ENCODE measurements at regions not wholly inside any gene's neighbourhood (a gene's known extent, or its start where the extent isn't known, plus 50 kb on each side); places are given as distances from the start of the nearest gene placed in this dataset.

DNA sequence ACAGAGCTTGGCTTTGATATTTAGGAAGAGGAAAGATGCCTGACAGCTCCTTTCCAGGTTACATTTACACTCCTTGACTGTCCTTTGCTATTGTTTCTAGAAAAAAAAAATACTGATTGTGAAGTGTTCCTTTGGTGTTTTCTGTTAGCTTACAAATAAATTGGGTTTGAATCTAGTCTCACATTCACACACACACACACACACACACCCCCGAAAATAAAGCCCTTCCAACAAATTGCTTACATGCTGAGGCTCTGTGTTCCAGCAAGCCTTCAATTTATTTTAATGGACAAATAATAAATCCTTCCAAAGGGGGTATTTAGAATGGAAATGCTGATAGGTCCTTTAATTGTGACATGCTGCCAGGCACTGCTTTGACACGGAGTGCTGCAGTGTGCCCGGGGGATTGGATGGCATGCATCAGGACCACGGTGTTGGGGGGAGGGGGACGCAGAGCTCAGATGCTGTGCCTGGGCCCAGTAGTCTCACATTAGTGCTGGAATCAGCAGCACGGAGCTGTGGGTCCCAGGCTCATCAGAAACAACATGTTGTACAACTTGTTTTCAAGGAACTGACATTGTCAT, 199.9 kb downstream of the CD83 start:
- intact Hi-C loops (cut with micrococcal nuclease) = loop anchor here (2.0 kb wide), 1 partner anchor 105 kb away; no protein-coding TSS in a partner anchor

DNA sequence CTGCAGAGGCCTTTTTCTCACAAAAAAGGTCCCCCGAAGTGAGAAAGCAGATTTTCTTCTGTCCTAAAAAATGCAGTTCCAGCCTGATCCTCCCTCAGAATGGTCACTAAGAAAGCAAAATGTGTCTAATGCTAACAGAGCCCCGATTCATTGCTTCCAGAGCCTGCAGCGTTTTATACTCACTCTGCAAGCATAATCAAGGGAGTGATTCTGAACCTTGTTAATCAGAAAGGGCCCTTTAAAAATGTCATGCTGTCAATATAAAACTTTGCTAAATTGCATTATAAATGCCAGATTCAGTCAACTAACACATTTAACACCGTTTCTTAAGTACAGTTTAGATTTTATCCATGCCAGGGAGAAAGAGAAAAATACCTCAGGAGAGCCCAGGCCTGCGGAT, 202.8 kb downstream of the CD83 start:
- intact Hi-C loops (cut with micrococcal nuclease) = no loop called here

DNA sequence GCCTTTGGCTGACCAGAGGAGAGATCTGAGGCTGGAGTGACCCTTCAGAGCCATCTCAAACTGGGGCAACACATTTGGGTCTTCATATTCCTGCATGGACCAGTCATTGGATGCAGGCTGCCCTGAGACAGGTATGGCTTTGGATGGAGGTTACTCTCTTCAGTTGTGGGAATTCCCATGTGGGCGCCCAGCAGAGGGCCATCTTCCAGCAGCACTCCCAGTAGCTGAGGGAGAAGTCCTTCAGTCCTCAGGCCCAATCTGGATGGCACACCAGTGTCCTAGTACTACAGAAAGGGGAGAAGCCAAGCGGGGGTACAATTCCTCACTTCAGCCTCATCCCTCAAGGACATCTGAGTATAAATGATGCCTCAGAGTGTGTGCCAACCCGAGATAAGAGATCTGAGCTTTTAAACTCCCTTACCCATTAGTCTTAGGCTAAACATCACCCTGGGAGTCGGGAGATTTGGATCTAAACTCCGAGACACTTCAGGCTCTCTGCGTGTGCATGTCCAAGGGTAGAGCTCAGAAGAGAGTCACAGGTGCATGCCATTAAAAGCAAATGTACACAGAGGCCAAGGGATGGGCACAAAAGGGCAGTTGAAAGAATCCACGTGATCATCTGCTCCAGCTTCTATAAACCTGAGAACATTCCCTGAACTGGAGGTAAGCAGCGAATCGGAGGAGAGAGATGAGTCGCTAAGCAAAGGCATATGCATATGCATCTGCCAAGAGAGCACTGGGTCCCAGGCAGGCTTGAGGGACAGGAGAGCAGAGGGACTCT, 204.6 kb downstream of the CD83 start:
- intact Hi-C loops (cut with micrococcal nuclease) = no loop called here

DNA sequence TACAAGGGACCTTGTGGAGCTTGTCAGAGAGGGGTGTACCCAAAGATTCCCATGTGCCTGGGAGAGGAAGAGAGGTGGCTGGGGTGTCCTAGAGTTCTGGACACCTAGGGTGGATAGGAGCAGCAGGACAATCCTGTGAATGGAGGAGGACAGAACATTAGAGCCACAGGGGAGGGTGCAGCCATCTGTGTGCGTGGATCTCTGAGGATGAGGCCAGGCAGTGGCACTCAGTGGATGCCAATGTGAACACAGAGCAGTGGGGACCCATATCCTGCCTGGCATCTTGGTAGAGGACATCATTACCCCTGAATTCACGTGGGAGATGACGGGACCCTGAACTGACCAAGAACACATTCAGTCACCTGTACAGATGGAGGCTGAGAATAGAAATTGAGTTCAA, 205.3 kb downstream of the CD83 start:
- intact Hi-C loops (cut with micrococcal nuclease) = no loop called here

DNA sequence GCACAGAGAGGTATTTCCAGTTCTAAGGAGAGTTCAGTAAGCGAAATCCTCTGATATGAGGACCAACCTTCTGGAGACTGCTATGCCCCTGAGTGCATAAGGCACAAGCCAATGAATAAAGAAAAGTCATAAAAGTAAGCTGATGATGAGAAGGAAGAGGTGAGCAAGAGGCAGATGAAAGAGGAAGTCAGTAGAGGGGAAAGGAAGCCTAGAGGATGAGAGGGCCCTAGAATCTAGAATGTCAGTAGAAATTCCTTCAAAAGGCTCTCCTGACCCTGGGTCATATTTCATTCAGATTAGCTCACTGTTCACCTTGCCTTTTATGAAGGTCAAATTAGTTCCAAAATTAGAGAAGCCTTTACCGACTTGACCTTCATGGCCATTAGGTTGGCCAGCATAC, 209.2 kb downstream of the CD83 start:
- intact Hi-C loops (cut with micrococcal nuclease) = no loop called here

DNA sequence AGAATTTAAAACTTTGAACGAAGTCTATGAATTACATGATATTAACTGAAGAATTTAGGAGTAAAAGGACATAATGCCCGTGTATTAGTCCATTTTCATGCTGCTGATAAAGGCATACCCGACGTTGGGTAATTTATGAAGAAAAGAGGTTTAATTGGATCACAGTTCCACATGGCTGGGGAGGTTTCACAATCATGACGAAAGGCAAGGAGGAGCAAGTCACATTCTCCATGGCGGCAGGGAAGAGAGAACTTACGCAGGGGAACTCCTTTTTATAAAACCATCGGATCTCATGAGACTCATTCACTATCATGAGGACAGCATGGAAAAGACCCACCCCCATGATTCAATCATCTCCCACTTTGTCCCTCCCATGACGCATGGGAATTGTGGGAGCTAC, 210.6 kb downstream of the CD83 start:
- intact Hi-C loops (cut with micrococcal nuclease) = no loop called here

DNA sequence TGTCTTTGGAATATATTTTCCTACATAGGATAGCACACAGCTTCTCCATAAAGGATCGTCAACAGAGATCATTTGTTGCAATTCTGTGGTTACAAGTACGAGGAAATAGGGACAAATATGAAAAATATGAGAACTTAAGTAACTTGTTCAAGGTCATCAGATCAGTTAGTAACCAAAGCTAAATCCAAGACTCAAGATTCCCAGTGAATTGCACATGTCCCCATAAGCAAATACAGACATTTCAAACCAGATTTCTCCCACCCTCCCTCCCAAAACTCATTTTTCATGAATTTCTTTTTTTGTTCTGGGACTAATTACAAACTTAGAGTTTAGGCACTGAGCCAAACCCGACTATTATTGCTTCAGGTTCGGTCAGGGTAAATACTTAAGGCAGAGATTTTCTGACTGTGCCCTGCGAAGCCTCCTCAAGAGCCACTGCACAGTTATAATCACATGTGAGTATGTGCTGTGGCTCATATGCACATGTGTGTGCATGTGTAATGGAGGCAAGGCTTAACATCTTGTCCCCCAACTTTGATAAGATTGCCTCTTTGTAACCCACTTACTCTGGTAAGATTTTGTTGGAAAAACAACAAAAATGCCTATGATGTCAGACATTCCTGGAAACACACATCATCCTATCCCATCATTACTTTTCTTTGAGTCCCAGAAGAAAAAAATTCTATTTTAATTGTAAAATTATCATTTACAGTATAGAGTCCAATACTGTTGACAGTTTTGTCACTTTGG, 216.2 kb downstream of the CD83 start:
- intact Hi-C loops (cut with micrococcal nuclease) = no loop called here

DNA sequence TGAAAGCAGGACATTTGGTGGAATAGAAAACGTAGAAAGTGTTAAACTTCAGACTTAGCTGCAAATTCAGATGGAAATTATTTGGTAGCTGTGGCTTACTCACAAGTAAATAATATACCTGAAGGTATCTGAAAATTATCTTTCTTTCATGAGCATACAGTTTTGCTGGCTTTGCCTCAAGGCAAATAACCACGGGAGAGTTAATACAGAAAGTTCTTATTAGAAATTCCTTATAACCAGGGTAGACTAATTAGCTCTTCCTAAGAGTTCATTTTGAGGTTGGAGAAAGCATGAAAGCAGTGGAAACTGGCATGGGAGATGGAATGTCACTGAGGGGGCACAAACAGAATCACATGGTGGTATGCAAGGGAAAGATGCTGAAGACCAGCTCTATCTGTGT, 217.5 kb downstream of the CD83 start:
- intact Hi-C loops (cut with micrococcal nuclease) = no loop called here

DNA sequence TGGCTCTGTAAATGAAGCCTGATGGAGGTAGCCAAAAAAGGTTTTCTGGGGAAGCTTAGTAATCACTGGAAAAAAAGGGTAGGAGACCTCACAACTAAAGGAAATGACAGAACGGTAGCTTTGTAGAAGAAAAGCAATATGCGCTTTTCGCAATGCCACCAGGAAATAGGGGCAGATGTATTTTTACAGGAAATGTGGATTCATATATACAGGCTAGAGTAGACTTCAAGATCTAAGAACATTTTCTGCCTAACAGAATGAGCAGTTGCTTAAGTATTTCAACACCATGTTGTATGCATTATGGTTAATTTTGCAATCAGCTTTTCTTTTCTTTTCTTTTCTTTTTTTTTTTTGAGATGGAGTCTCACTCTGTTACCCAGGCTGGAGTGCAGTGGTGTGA, 219.6 kb downstream of the CD83 start:
- intact Hi-C loops (cut with micrococcal nuclease) = no loop called here

DNA sequence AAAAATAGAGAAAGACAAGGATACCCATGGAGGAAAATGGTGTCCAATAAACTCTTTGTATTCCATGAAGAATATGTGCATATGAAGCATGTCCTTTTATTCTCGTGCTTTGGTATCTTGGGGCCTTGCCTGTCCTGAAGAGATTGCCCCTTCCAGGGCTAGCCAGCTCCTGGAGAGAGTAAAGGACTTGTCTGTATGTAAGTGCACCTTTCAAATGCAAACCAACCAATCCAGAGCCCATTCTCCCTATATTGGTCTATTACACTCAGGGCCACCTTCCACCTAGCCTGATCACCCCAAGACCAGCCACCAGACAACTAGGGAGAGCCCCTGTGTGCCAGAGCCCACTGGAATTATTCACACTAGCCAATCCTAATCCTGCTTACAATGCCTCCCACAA, 221.6 kb downstream of the CD83 start:
- intact Hi-C loops (cut with micrococcal nuclease) = no loop called here

DNA sequence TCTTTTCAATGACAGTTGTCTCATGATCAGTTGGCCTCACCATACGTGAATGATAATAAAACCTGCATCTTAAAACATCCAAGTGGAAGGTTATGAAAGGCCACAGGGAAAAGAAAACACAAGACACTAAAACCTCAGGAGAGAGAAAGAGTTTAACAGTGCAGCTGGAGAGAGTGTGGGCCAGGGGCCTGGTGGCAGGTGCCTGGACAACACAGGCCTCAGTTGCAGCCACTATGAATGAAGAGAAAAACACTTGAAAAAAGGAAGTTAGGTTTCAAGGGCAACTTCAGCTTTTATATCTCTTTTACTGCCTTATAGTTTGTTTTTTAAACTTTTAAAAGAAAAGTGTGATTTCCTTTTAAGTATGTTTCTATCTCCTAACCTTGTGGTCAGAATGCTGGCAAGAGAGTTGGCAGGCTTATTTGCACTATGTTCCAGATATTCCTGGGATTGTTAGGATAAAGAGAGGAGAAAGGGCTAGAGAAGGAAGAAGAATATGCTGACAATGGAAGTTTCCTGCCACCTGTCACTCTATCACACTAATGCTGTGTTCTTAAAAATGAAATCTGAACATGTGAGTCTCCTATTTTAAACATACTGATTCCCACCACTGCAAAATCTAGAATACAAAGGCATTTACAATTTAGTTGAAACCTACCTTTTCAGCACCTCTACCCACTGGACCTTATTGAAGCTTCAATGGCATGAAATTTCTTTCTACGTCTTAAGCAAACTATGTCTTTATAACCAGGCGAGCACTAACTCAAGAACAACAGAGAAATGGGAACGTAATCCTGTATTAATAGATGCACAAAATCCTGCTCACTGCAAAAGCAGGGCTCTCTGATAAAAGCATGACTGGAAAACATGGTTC, 222.4 kb downstream of the CD83 start:
- intact Hi-C loops (cut with micrococcal nuclease) = no loop called here

DNA sequence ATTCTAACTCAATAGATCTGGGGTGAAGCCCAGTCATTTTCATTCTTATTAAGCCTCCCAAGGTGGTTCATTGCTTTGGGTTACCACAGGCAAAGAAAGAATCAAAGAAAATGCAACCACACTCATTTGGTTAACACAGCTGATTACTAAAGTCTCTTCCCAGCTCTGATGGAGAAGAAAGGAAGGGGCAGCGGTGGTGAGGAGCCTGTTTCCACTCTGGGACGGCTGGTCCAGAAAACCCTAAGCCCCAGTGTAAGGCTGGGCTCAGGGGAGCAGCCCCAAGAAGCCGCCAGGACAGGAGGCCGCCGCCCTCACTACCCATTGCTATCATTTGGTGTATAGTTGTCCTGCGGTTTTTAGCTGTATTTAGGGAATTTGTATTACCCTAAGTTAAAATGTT, 226.9 kb downstream of the CD83 start:
- intact Hi-C loops (cut with micrococcal nuclease) = no loop called here

DNA sequence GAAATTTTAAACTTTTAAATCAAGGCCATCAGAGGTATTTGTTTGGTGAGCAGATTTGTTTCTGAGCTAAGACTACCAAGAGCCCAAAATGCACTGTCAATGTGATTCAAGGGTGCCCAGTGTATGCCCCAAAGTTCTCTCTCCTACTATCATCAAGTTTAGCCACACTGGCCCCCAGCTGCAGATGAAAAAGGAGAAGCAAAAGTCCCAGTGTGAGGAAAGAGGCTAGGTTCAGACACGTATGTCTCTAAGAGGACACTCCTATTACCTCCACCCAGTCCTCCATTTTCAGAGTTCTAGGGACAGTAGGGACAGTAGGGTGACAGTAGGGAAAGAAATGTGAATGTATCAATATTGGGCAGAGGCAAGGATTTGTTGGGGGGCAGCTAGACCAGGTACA, 230.8 kb downstream of the CD83 start:
- intact Hi-C loops (cut with micrococcal nuclease) = no loop called here

DNA sequence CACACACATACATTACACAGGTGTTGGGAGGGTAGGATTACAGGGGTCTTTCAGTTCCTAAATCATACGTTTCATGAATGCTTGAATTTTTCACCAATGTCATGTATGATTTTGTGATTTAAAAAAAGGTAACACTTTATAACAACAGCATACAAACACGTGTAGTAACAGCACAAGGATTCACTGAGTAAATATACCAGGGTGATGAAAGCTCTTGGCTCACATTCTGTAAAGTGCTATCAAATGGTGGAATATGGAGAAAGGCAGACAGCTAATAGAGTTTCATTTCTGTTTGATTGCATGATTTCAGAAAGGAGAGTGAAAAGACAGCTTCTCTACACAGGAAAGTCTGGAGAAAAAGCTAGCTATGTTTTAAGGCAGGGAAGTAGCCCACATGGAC, 231.9 kb downstream of the CD83 start:
- intact Hi-C loops (cut with micrococcal nuclease) = no loop called here

DNA sequence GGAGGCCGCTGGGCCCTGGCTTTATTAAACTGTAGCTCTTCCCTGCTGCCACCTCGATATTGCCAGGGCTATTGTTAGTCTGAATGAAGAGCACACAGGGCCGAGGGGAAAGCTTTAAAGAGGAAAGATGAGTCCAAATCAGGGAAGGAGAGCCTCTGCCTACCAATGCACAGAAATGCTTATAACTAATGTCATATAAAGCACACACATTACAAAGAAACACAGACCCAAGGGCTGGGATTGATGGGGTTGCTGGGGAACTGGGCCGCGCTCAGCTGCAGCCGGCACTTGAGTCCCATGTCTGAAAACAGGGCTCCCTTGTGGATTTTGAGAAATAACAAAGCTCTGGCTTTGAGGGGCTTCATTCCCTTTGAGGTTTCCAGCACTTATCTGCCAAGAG, 232.6 kb downstream of the CD83 start:
- intact Hi-C loops (cut with micrococcal nuclease) = no loop called here

DNA sequence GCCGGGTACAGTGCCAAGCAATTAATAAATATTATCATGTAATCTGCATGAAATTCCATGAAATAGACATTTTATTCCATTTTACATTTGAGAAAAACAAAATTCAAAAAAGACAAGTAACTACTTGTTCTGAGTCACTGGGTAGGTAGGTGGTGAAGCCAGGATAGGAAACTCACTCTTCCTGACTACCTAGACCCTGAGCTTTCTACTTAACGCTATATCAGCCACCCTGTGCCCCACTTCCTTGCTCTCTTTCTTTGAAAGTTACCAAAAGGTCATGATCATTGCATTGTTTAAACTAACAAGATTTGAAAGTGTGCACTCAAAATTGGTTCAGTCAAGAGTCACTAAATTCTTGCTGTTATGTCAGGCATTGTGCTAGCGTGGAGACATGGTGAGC, 235.7 kb downstream of the CD83 start:
- intact Hi-C loops (cut with micrococcal nuclease) = no loop called here

DNA sequence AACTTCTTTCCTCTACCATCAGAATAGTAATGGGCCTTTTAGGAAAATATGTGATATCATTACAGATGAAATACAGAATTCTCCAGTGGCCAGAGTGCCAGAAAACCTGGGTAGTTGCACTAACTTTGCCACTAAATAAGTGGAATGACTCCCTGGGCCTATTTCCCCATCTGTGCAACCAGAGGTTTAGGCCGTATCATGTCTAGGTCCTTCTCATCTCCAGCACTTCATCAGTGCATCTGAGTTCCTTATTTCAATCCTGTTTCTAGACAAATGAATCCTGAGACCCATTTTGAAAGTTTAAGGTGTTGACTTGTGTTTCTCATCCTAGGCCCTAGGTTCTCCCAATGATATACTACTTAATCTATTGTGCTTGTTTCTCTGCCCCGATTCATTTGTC, 236.2 kb downstream of the CD83 start:
- intact Hi-C loops (cut with micrococcal nuclease) = no loop called here

DNA sequence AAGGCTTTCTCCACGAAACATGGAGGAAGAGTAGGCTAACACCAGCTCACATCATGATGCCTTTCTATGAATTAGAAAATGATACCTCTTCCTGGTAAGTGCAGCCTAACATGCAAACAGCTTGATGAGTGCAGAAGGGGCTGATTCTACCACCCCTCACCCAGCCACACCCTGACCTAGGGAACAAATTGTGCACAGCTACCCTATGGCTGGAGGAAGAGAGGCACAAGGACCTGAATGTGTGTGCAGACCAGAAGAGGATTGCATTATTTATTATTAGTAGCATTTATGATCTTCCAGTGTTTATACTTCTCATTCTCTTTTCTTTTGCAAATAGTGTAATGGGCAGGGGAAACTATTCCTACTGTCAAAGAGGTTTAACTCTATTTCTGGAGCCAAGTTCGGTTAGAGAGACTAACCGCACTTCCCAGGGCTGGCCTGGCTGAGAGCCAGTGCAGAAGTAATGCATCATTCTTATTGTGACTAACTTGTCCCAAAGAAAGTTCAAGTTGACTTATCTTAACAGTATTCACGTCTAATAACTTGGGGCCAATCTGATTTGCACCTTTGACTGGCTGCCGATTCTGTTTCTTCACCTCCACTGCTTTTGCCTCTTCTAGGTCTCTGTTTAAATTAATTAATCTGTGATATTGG, 237.5 kb downstream of the CD83 start:
- intact Hi-C loops (cut with micrococcal nuclease) = no loop called here

DNA sequence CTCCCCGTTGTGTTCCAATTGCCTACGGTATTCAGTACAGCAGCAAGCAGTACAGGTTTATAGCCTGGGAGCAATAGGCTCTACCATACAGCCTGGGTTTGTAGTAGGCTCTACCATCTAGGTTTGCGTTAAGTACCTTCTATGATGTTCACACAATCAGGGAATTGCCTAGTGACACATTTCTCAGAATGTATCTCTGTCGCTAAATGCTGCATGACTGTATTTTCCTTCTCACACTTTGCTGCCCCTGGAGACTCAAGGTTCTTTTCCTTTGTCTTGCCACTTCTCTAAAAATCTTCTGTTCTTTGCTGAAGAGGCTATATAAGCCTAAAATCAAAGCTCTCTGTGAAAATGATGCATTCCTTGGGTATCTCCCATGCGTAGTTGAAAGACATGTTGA, 241.9 kb downstream of the CD83 start:
- intact Hi-C loops (cut with micrococcal nuclease) = no loop called here

DNA sequence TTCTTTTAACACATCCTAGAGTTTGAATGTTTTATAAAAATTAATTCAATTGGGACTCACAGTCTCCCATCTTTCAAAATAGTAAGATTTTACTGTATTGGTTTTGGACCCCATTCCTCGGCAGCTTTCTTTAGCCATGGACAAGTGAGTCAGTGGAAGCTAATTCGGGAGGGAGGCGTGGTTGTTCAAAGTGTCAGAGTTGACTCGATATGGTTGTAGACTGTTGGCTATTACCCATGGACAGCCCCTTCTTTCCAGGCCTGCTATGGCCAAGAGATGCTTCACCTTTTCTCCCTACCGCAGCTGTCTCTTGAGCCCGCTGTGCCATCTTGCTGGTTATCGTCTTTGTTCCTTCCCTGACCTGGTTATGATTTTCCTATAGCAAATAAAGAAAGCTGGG, 243.0 kb downstream of the CD83 start:
- intact Hi-C loops (cut with micrococcal nuclease) = no loop called here

DNA sequence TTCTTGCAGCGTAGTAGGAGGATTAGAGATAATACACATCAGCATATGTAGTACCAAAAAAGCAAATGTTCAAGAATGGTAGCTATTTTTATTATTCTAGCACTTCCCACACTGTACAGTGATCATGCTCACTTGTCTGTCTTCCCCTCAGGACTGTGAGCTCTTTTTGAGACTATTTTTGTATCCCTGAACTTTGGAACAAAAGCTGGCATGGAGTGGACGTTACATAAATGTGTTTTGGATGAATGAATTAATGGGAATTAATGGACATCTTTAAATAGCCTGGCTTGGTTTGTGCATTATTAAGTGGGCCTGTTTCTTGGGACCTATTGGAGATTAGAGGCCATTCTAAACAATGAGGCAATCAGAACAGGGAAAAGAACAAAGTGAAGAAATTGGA, 243.7 kb downstream of the CD83 start:
- intact Hi-C loops (cut with micrococcal nuclease) = no loop called here

Measured in T-helper 1 cell treated with Interleukin-12 subunit alpha and Interleukin-12 subunit beta and Interleukin-4 antibody, amounts not matched to agents 30 ng/mL and 1 ng/mL, for 36 hours (primary cell).